DOHH2 (cell line): ENCODE measurements at regions not wholly inside any gene's neighbourhood (a gene's known extent, or its start where the extent isn't known, plus 50 kb on each side); places are given as distances from the start of the nearest gene placed in this dataset.

ENCODE experiments used
- EZH2phosphoT487 ChIP-seq: fragments of 200-600 bp; sonication (generic); IDR thresholded peaks from 2 replicates; pipeline ENCODE4 v1.6.1; 2017; ENCODE audit warnings: borderline replicate concordance, mild to moderate bottlenecking, antibody characterized with exemption, low read length, moderate library complexity, mixed read lengths
- TF ChIP-seq, protein P1 (sequence below): fragments of 200-600 bp; sonication (generic); IDR thresholded peaks from one replicate; pipeline ENCODE4 v1.5.1; 2014; ENCODE audit warnings: antibody characterized with exemption, mild to moderate bottlenecking, low read depth, low read length; ENCODE audit not compliant: poor library complexity, severe bottlenecking

DNA sequence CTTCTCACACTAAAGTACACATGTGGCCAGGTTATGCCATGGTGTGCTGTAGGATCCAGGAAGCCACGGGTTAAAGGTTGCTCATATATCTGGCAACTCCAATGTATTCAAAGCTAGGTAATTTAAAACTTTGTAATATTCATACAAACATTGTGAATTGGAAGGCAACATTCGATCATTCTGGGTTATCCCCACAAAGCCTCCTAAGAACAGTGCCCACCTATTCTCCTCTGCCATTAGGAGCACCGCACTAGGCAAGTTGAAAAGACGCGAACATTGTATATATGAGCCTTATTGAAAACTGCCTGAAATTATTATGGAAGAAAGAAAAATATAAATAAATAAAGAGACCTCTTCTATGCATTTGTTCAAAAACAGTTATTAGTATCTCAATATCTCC, 228.2 kb downstream of the IGSF11 start:
- TF ChIP-seq, protein P1, sequence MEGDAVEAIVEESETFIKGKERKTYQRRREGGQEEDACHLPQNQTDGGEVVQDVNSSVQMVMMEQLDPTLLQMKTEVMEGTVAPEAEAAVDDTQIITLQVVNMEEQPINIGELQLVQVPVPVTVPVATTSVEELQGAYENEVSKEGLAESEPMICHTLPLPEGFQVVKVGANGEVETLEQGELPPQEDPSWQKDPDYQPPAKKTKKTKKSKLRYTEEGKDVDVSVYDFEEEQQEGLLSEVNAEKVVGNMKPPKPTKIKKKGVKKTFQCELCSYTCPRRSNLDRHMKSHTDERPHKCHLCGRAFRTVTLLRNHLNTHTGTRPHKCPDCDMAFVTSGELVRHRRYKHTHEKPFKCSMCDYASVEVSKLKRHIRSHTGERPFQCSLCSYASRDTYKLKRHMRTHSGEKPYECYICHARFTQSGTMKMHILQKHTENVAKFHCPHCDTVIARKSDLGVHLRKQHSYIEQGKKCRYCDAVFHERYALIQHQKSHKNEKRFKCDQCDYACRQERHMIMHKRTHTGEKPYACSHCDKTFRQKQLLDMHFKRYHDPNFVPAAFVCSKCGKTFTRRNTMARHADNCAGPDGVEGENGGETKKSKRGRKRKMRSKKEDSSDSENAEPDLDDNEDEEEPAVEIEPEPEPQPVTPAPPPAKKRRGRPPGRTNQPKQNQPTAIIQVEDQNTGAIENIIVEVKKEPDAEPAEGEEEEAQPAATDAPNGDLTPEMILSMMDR: no peak
- TF ChIP-seq EZH2phosphoT487: no peak
